Memory B cell (primary cell): ENCODE measurements at regions not wholly inside any gene's neighbourhood (a gene's known extent, or its start where the extent isn't known, plus 50 kb on each side); places are given as distances from the start of the nearest gene placed in this dataset.

Experiments used
- ATAC-seq: fragments of 150-1000 bp; cut with Tn5 transposase; 2 replicates; pipeline ENCODE4 v1.10.0; 2021; ENCODE audit warnings: low read depth, mild to moderate bottlenecking, moderate library complexity
- DNase-seq, 2 donors: peaks; one replicate each; pipeline ENCODE4 v3.0.0; 2022; ENCODE audit warnings: low spot score in 2 of 2
- H3K27ac Mint-ChIP-seq: one replicate; pipeline ENCODE4 v1.8.0; 2022; ENCODE audit warnings: mild to moderate bottlenecking, moderate library complexity, mixed read lengths
- H3K27me3 Mint-ChIP-seq: one replicate; pipeline ENCODE4 v1.8.0; 2022; ENCODE audit warnings: mixed read lengths
- H3K36me3 Mint-ChIP-seq: one replicate; pipeline ENCODE4 v1.8.0; 2022; ENCODE audit warnings: mild to moderate bottlenecking, mixed read lengths
- H3K4me1 Mint-ChIP-seq: one replicate; pipeline ENCODE4 v1.8.0; 2022; ENCODE audit warnings: mixed read lengths
- H3K4me3 Mint-ChIP-seq: one replicate; pipeline ENCODE4 v1.8.0; 2022; ENCODE audit warnings: mild to moderate bottlenecking, moderate library complexity, mixed read lengths
- H3K9me3 Mint-ChIP-seq: one replicate; pipeline ENCODE4 v1.8.0; 2022; ENCODE audit warnings: mixed read lengths

DNA sequence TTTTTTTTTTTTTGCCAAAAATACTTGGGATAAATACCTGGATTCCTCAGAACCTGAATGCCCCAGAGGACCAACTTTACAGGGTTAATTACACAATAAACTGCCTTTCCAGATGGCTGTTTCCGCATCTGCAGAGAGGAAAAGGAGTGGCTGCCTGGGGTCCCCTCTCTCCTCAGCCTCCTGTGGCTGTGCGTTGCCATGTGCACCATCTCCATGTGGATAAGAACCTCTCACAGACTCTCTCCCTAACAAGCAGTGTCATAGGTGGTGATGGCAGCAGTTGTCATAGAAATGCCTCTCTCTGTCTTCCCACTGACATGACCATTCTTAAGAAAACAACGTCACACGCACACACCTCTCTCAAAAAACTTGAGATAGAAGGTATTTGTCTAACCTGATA is 179.4 kb downstream of the RPLP1 start:
- H3K4me1 Mint-ChIP-seq: peaks cover 2% of the 10 kb centered on the region
- no peaks in the 10 kb centered on the region for H3K9me3 Mint-ChIP-seq
- no peaks in the 10 kb centered on the region for H3K36me3 Mint-ChIP-seq
- H3K4me3 Mint-ChIP-seq: no peak overlapping the region
- ATAC-seq: no peak
- no peak overlapping the region for H3K27ac Mint-ChIP-seq
- H3K27me3 Mint-ChIP-seq: peaks cover 24% of the 10 kb centered on the region
- no peak for DNase-seq

DNA sequence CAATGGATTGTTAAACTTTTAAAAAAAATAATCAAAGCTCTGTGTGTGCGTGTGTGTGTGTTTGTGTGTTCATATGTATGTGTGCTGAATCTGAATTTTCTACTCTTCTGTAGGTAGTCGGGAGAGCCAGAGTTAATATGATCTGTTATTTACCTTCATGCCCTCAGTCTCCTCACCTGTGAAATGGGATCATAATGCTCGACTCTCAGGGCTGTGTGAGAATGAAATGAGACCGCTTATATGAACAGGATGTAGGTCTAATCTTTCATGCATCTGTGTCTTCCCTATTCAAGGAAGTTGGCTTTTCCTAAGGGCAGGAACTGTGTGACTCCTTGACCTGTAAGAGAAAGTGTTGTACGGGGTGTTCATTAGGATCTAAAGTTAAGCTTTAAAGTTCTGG is 182.2 kb downstream of the RPLP1 start:
- no peak for DNase-seq
- H3K27me3 Mint-ChIP-seq: peaks cover 21% of the 10 kb centered on the region

DNA sequence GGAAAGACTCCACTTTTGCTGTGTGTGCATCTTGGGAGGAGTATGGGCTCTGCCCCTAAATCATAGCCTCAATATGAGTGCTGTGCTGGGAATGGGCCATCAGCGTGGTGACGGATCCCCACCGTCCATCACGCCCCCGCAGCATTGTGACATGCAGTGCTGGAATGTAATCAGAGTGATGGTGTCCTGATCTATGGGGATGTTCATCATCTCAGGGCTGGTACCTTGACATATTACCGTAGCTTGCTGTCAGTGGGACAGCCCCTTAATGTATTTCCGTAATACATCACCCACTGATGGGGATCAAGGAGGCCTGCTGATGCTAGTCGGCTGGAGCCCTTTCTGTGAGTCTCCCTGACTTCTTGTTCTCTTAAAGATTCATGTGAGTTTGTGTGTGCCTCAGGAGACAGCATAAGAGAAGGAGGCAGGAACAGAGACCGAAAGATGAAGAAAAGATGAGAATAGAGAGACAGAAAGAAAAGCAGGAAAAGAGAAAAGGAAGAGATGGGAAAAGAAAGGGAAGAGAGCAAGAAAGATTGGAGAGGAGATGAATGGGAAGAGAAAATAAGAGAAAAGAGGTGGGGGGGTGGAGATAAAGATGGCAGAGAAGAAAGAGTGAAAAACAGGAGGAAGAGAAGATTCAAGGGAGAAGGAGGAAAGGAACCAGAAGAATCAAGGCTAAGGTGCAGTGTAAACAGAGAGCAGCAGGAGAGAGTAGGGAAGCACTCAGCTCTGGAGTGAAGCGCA is 183.7 kb downstream of the RPLP1 start:
- no peaks in the 10 kb centered on the region for H3K4me1 Mint-ChIP-seq
- ATAC-seq: no peak
- H3K9me3 Mint-ChIP-seq: peaks cover 6% of the 10 kb centered on the region
- peaks cover 13% of the 10 kb centered on the region for H3K27me3 Mint-ChIP-seq
- no peak overlapping the region for H3K27ac Mint-ChIP-seq
- DNase-seq: no peak
- no peak overlapping the region for H3K4me3 Mint-ChIP-seq
- peaks cover 1% of the 10 kb centered on the region for H3K36me3 Mint-ChIP-seq

More for the DNA sequence above, 182.2 kb downstream of the RPLP1 start:
- Mint-ChIP-seq H3K4me3 (no peak overlapping the region), H3K9me3 (peaks cover under 1% of the 10 kb centered on the region), H3K4me1 (peaks cover 2% of the 10 kb centered on the region), H3K27ac (no peak overlapping the region), H3K36me3 (no peaks in the 10 kb centered on the region)
- no peak for ATAC-seq

DNA sequence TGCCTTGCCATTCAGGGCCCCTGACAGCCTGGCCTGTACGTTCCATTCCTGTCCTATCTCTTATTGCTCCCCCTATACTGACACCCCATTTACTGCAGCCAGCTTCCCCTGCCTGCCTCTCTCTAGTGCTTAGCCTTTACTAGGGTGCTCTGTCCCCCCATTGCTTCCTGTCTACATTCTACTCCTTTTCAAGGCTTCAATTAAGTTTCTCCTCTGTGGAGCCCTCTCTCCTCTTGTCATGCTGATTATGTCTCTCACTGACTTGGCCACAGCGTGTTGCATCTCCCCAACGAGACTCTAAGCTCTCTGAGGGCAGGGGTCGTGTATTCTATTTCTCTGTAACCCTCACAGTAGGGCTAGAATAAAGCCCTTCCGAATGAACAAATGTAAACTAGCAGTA is 185.2 kb downstream of the RPLP1 start:
- no peak overlapping the region for H3K4me3 Mint-ChIP-seq
- no peak for ATAC-seq
- peaks cover 12% of the 10 kb centered on the region for H3K9me3 Mint-ChIP-seq
- peaks cover 8% of the 10 kb centered on the region for H3K27me3 Mint-ChIP-seq
- H3K27ac Mint-ChIP-seq: no peak overlapping the region
- no peak for DNase-seq
- H3K4me1 Mint-ChIP-seq: no peaks in the 10 kb centered on the region
- peaks cover 1% of the 10 kb centered on the region for H3K36me3 Mint-ChIP-seq

DNA sequence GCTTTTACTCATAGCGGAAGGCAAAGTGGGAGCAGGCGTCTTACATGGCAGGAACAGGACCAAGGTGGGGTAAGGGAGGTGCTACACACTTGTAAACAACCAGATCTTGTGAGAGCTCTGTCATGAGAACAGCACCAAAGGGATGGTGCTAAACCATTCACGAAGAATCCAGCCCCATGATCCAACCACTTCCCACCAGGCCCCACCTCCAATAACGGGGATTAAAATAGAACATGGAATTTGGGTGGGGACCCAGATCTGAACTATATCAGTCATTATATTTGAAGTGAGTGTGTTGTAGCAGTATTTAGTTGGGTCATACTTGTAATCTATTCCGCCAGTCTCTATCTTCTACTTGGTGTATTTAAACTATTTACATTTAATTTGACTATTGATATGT is 190.9 kb downstream of the RPLP1 start:
- ATAC-seq: no peak
- peaks cover 6% of the 10 kb centered on the region for H3K27me3 Mint-ChIP-seq

DNA sequence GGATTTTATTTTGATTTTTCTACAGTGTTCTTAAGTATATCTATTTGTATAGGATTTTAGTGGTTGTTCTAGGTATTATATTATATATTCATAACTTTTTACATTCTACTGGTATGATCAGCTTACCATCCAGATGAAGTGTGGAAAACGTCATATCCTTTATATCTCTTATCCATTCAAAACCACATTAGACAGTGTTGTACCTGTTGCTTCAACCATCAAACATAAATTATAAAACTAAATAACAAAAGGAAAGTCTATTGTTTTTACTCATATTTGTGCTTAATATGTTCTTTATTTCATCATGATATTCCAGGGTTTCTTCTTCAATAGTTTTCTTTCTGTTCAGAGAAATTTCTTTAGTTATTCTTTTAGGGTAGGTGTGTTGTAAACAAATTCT is 191.4 kb downstream of the RPLP1 start:
- H3K36me3 Mint-ChIP-seq: peaks cover 1% of the 10 kb centered on the region

More for the DNA sequence above, 190.9 kb downstream of the RPLP1 start:
- Mint-ChIP-seq H3K4me1 (no peaks in the 10 kb centered on the region), H3K27ac (no peak overlapping the region), H3K9me3 (peaks cover 12% of the 10 kb centered on the region), H3K4me3 (no peak overlapping the region), H3K36me3 (peaks cover 1% of the 10 kb centered on the region)
- no peak for DNase-seq

DNA sequence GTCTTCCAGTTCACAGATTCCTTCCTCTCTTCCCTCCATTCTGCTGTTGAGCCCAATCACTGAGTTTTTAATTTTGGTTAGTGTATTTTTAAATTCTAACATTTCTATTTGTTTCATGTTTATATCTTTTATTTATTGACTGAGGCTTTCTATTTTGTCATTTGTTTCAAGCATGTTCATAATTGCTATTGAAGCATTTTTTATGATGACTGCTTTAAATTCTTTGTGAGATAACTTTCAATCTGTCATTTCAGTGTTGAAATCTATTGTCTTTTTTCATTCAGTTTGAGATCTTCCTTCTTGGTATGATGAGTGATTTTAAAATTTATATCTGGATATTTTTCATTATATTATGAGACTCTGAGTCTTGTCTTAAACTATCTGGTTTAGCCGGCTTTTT is 192.3 kb downstream of the RPLP1 start:
- H3K9me3 Mint-ChIP-seq: peaks cover 12% of the 10 kb centered on the region
- H3K27me3 Mint-ChIP-seq: peaks cover 10% of the 10 kb centered on the region
- H3K27ac Mint-ChIP-seq: no peak overlapping the region
- no peak for DNase-seq
- peaks cover 1% of the 10 kb centered on the region for H3K36me3 Mint-ChIP-seq
- H3K4me3 Mint-ChIP-seq: no peak overlapping the region
- H3K4me1 Mint-ChIP-seq: no peaks in the 10 kb centered on the region
- no peak for ATAC-seq

More for the DNA sequence above, 191.4 kb downstream of the RPLP1 start:
- peaks cover 6% of the 10 kb centered on the region for H3K27me3 Mint-ChIP-seq
- H3K9me3 Mint-ChIP-seq: peaks cover 12% of the 10 kb centered on the region
- no peaks in the 10 kb centered on the region for H3K4me1 Mint-ChIP-seq
- ATAC-seq: no peak
- H3K27ac Mint-ChIP-seq: no peak overlapping the region
- no peak overlapping the region for H3K4me3 Mint-ChIP-seq
- no peak for DNase-seq

DNA sequence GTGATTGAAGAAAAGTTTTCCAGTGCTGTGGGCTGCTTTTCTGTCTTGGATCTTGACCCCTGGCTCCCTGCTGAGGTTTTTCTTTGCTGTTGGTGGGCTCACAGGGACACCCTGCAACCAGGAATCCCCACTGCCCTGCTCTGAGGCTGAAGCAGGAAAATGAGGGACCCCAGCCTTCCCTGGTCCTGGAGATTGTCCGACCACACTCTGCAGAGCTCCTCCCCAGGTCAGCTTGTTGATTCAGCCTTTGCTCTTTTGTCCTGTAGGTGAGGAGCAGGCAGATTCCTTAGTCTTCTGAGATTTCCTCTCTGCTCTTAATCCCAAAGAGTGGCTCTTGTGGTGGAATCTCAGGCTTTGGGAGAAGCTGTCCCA is 194.5 kb downstream of the RPLP1 start:
- H3K4me1 Mint-ChIP-seq: no peaks in the 10 kb centered on the region
- no peak overlapping the region for H3K4me3 Mint-ChIP-seq
- no peaks in the 10 kb centered on the region for H3K9me3 Mint-ChIP-seq
- H3K27ac Mint-ChIP-seq: no peak overlapping the region
- peaks cover 22% of the 10 kb centered on the region for H3K27me3 Mint-ChIP-seq
- ATAC-seq: no peak
- no peak for DNase-seq
- H3K36me3 Mint-ChIP-seq: no peaks in the 10 kb centered on the region

DNA sequence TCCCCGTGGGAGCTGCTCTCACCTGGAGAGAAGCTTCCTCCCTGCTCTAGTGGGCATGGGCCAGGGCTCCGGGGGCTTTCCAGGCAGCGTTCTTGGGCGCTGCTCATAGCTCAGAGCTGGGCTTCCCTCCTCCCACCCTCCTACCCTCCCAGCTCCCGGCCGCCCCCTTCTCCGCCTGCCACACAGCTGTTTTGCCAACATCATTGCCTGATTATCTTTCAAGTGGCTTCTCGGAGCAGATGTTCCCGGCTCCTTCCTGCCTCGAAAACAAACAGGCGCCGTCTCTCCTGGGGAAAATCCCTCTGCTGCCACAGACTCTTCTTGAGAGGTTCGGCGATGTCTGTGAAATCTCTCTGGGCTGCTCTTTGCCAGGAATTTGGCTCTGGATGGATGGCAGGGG is 195.6 kb downstream of the RPLP1 start:
- peaks cover 22% of the 10 kb centered on the region for H3K27me3 Mint-ChIP-seq
- no peak for ATAC-seq

DNA sequence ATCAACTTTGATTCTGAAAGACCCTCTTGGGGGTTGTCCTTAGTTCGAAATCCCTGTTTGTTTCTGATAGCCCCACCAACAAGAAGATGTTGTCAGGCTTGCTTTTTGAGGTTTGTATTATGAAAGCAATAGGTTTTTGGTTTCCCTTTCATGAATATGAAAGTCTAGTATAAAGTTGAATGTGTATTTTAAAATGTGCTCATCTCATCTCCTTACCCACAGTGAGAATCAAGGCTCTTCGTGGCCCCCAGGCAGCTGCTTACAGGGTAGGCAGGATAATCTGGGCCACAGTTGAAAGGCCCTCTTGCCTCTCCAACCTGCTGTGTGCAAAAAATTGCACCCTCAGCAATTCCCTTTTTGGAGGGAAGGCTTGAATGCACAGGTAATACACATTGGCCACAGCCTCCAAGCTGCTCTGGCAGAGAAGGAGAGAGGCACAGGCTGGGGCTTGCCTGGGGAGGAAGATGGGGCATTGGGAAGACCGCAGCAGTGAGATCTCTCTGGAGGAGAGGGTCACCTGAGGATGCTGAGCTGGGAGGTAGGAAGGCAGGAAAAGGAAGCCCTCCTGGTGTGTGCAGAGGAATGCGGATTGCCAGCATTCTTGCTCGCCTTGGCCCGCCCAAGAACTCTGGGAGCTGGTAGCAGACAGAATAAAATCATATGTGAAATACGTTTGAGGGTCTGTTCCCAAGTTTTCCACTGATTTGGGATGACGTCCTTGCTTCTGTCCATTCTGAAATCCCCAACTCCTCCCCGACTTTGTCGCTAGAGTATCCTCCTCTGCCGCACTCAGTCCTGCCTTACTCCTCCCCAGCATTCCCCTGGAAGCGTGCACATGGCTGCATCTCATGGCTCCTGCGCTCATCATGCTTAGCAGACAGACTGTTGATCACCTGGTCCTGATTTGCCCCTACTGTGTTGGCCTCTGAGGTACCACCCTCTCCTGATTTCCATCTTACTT is 196.4 kb downstream of the RPLP1 start:
- peaks cover 23% of the 10 kb centered on the region for H3K27me3 Mint-ChIP-seq
- no peak for DNase-seq

More for the DNA sequence above, 195.6 kb downstream of the RPLP1 start:
- H3K27ac Mint-ChIP-seq: no peak overlapping the region
- DNase-seq: no peak
- H3K4me3 Mint-ChIP-seq: no peak overlapping the region
- no peaks in the 10 kb centered on the region for H3K4me1 Mint-ChIP-seq
- no peaks in the 10 kb centered on the region for H3K9me3 Mint-ChIP-seq
- H3K36me3 Mint-ChIP-seq: no peaks in the 10 kb centered on the region

DNA sequence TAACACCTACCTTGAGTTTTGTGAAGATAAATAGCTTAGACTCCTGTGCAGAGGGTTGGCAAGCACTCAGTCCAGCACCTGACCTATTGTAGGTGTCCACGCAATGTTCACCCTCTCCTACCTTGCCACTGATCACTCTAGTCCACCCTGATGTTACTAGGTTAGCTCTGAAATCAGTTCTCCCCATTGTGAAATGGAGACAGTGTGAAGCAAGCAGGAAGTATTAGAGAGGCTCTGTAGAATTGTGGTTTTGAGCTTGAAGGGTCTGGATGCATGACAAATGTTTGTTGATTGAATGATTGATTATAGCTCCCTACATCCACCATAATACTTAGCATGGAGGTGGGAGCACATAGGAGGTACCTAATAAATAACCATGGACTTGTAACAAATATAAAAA is 199.7 kb downstream of the RPLP1 start:
- Mint-ChIP-seq H3K4me3 (no peak overlapping the region), H3K27ac (no peak overlapping the region), H3K9me3 (no peaks in the 10 kb centered on the region), H3K27me3 (peaks cover 33% of the 10 kb centered on the region), H3K36me3 (no peaks in the 10 kb centered on the region), H3K4me1 (no peaks in the 10 kb centered on the region)
- DNase-seq (no peak), ATAC-seq (no peak)

More for the DNA sequence above, 196.4 kb downstream of the RPLP1 start:
- no peak for ATAC-seq
- Mint-ChIP-seq H3K36me3 (no peaks in the 10 kb centered on the region), H3K9me3 (no peaks in the 10 kb centered on the region), H3K27ac (no peak overlapping the region), H3K4me1 (no peaks in the 10 kb centered on the region), H3K4me3 (no peak overlapping the region)

DNA sequence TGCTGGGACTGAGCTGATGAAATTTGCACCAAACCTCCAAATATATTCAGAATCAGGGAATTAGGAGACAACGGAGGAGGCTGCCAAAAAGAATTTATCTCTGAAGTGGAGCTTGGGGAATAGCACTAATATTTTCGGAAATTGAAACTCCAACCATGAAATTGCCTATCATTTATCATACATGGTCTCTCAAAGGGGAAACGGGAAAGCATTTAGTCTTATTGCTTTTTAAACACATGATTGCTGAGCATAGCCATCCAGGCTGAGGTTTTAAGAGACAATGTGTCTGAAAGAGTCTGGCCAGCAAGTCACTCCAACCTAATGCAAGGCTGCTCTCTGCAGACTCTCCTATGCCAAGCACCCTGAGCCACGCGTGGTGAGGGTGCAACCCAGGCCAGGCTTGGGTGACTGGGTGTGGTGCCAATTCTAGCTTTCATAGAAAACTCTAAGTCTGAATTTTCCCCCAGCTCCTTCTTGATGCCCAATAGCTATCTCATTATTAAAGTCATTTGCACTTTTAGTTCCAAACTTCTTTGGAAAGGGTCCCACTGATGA is 200.2 kb downstream of the RPLP1 start:
- Mint-ChIP-seq H3K4me1 (no peaks in the 10 kb centered on the region), H3K36me3 (no peaks in the 10 kb centered on the region), H3K27me3 (peaks cover 32% of the 10 kb centered on the region), H3K4me3 (no peak overlapping the region), H3K9me3 (no peaks in the 10 kb centered on the region), H3K27ac (no peak overlapping the region)
- DNase-seq (no peak), ATAC-seq (no peak)

DNA sequence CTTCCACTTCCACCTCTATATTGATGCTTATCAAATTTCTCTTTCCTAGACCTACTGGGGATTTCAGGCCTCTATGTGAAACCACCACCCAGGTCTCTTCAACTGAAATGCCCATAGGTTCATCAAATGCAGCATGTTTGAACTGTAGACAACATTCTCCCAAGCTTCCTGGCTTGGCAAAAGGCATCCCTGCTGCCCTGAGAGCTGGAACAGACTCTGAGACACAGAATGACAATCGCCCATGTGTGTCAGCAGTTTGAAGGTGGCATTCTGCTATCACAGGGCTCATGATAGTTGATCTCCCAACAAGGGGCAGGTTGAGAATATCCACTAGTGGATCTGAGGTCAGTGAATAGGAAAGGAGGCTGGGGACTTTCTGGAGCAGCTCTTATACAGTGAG is 200.7 kb downstream of the RPLP1 start:
- no peak for ATAC-seq
- no peak overlapping the region for H3K4me3 Mint-ChIP-seq
- no peak for DNase-seq
- no peaks in the 10 kb centered on the region for H3K9me3 Mint-ChIP-seq
- H3K4me1 Mint-ChIP-seq: no peaks in the 10 kb centered on the region
- peaks cover 35% of the 10 kb centered on the region for H3K27me3 Mint-ChIP-seq
- H3K27ac Mint-ChIP-seq: no peak overlapping the region
- H3K36me3 Mint-ChIP-seq: no peaks in the 10 kb centered on the region

DNA sequence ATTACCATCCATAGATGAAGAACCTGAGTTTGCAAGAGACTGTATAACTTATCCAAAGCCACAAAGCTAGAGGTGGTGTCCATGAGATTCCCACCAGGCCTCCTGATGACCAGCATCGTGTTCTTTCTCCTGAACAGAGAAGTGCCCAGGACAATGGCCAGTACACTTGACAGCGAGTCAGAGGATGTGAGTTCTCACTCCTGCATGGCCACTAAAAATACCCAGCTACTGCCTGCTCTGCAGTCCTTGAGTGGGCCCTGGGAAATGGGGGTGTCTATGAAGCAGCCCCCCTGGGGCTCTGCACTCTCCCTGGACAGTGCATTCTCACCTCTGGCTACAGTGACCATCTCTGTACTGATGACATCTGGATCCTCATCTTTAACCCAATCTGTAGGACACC is 201.2 kb downstream of the RPLP1 start:
- Mint-ChIP-seq H3K4me1 (no peaks in the 10 kb centered on the region), H3K36me3 (no peaks in the 10 kb centered on the region), H3K9me3 (no peaks in the 10 kb centered on the region), H3K27me3 (peaks cover 38% of the 10 kb centered on the region), H3K27ac (no peak overlapping the region), H3K4me3 (no peak overlapping the region)
- DNase-seq (no peak), ATAC-seq (no peak)
